Esophagus squamous epithelium (tissue), 5 donors: ENCODE measurements at regions not wholly inside any gene's neighbourhood (a gene's known extent, or its start where the extent isn't known, plus 50 kb on each side); places are given as distances from the start of the nearest gene placed in this dataset.

Experiments used
- DNase-seq: peaks from one replicate; lab custom pipeline; 2025; lab: John Stamatoyannopoulos, UW
- H3K27ac ChIP-seq, 4 donors: fragments of 200-600 bp; sonication (generic); one replicate each; pipeline ENCODE4 v1.5.1; 2016 to 2019; ENCODE audit warnings: mild to moderate bottlenecking in 1 of 4
- H3K27me3 ChIP-seq, 4 donors: fragments of 200-600 bp; sonication (generic); 1 replicate in 3 of 4; 2 replicates in 1 of 4; pipeline versions ENCODE4 v1.5.1 to v1.6.0; 2017 to 2021; ENCODE audit warnings: antibody characterized with exemption in 1 of 4
- H3K36me3 ChIP-seq, 3 donors: fragments of 200-600 bp; sonication (generic); one replicate each; pipeline ENCODE4 v1.5.1; 2016 to 2019
- H3K4me1 ChIP-seq, 3 donors: fragments of 200-600 bp; sonication (generic); one replicate each; pipeline ENCODE4 v1.5.1; 2017 to 2019
- H3K4me3 ChIP-seq, 4 donors: fragments of 200-600 bp; sonication (generic); 1 replicate in 3 of 4; 2 replicates in 1 of 4; pipeline ENCODE4 v1.5.1; 2016 to 2019; ENCODE audit warnings: mild to moderate bottlenecking in 2 of 4, moderate library complexity in 1 of 4
- H3K9me3 ChIP-seq, 3 donors: fragments of 200-600 bp; sonication (generic); one replicate each; pipeline ENCODE4 v1.5.1; 2016 to 2019
- CTCF ChIP-seq, 6 experiments: fragments of 450-650 bp in 4 of 6; fragments of 200-600 bp in 2 of 6; sonication (generic) in 2 of 6; IDR thresholded peaks; one replicate each; pipeline ENCODE4 v1.5.1; 2016 to 2019; ENCODE audit warnings: antibody characterized with exemption in 6 of 6, mild to moderate bottlenecking in 4 of 6, moderate library complexity in 4 of 6
- POLR2A ChIP-seq, 4 donors: fragments of 450-650 bp; IDR thresholded peaks; one replicate each; pipeline ENCODE4 v1.6.1; 2017; ENCODE audit warnings: antibody characterized with exemption in 4 of 4, mild to moderate bottlenecking in 4 of 4, moderate library complexity in 3 of 4
- WGBS, 2 donors: methylation state at CpG; one replicate each; pipeline ENCODE4 v1.1.5; 2018; 5-methylcytosine and 5-hydroxymethylcytosine counted together
- intact Hi-C: fragments of 100-400 bp; cut with DNase I; formaldehyde crosslinking; loops from one replicate; pipeline ENCODE4 v1.15.0; 2022
- donor health status: DM: yes; HTN: yes; CAD: no.

GRCh38 chr4:136812100-136812880, 720.0 kb downstream of the PCDH18 start:
- no peak for DNase-seq
- Histone ChIP-seq H3K27me3 (no peaks in the 10 kb centered on the region), H3K9me3 (peaks cover 0 to 14% (median 13%) of the 10 kb centered on the region in 3 donors), H3K36me3 (no peaks in the 10 kb centered on the region), H3K4me3 (no peak overlapping the region), H3K27ac (no peak overlapping the region), H3K4me1 (no peaks in the 10 kb centered on the region)
- intact Hi-C loops: no loop called here
- TF ChIP-seq POLR2A (IDR thresholded peaks at IDR 0.05) (no peak), CTCF (IDR thresholded peaks at IDR 0.05) (no peak)
- 91% methylated on average over 18 of the region's 42 CpGs; no CpG with 5 or more reads in 1 of the 2 donors for WGBS, 2 donors

DNA sequence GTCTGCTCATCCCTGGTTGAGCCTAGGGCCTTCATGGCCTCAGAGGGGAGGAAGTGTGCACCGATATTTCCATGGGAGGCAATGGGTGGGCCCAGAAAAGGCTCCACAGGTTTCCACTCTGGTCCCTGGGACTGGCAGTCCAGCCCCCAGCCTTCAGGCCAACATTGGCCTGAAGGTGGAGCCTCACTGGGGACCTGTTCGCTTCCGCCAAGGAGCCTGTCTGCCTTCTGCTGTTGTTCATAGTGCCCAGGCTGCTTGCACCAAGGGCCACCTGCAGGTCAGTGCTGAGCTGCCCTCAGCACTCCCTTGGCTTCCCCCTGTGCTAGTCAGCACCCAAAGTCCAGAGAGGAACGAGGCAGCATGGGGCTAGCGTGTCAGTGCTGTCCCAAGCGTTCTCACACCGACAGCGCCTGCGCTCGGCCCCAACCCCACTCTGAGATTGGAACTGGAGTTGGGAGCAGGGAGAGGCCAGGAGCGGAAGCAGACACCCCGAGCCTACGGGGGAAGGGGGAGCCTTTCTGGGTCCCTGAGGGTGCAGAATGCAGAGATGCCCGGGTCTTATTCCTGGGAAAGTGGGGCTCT, 720.7 kb downstream of the PCDH18 start:
- no peaks in the 10 kb centered on the region for H3K27me3 ChIP-seq
- WGBS, 2 donors: 91 to 100% methylated on average over 1 to 5 of the region's 14 CpGs

DNA sequence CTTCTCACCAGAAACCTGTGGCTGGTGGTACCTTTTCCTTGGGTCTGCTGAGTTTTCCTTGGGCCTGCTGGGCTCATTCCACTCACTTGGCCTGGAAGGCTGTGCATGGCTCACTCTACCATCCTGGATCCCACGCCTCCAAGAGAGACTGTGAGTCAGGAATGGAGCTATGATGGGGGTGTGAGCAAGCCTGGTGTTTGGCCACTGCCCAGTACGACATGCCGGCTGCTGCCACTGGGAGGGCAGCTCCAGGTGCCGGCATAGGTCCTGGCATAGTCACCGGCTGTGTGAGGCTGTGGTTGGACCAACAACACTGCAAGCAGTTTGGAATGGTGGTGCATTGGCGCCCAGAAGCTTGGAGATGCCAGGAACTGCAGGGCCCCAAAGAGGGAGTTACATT, 721.7 kb downstream of the PCDH18 start:
- H3K4me1 ChIP-seq: no peaks in the 10 kb centered on the region
- intact Hi-C loops: no loop called here
- H3K36me3 ChIP-seq: no peaks in the 10 kb centered on the region
- DNase-seq: no peak
- WGBS, 2 donors: 70 to 86% methylated on average over 2 to 5 of the region's 6 CpGs
- no peak overlapping the region for H3K27ac ChIP-seq
- peaks cover 0 to 14% (median 13%) of the 10 kb centered on the region in 3 donors for H3K9me3 ChIP-seq
- TF ChIP-seq CTCF (IDR thresholded peaks at IDR 0.05): no peak
- no peak for TF ChIP-seq POLR2A (IDR thresholded peaks at IDR 0.05)
- no peak overlapping the region for H3K4me3 ChIP-seq
- H3K27me3 ChIP-seq: no peaks in the 10 kb centered on the region

More for the DNA sequence above, 720.7 kb downstream of the PCDH18 start:
- Histone ChIP-seq H3K36me3 (no peaks in the 10 kb centered on the region), H3K4me3 (no peak overlapping the region), H3K4me1 (no peaks in the 10 kb centered on the region), H3K9me3 (peaks cover 0 to 14% (median 13%) of the 10 kb centered on the region in 3 donors), H3K27ac (no peak overlapping the region)
- DNase-seq: no peak
- no peak for TF ChIP-seq POLR2A (IDR thresholded peaks at IDR 0.05)
- no peak for TF ChIP-seq CTCF (IDR thresholded peaks at IDR 0.05)
- intact Hi-C loops: no loop called here

DNA sequence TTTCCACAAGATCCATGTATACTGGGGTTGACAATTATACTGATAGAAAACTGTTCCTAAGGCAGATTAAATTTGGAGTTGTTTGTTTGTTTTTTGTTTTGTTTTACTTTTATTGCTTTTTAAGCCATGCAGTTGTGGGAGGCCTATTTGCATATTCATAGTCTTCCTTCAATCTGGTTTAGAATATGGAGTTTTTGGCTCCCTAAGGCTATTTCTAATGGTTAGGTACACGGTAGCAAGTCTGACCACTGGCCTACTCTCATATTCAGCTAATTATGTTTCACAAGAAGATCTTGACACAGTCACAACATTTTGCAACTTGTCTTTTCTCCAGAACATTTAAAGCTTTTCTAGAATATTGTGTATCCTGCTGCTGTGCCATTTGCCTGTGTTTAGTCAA, 725.5 kb downstream of the PCDH18 start:
- intact Hi-C loops: no loop called here
- H3K4me3 ChIP-seq: no peak overlapping the region
- no peaks in the 10 kb centered on the region for H3K36me3 ChIP-seq
- peaks cover 0 to 4% (median 4%) of the 10 kb centered on the region in 3 donors for H3K9me3 ChIP-seq
- WGBS, 2 donors: 67 to 94% methylated on average over 1 of the region's 1 CpG
- H3K27ac ChIP-seq: no peak overlapping the region
- no peak for DNase-seq
- H3K27me3 ChIP-seq: no peaks in the 10 kb centered on the region
- H3K4me1 ChIP-seq: no peaks in the 10 kb centered on the region
- TF ChIP-seq POLR2A (IDR thresholded peaks at IDR 0.05): no peak
- no peak for TF ChIP-seq CTCF (IDR thresholded peaks at IDR 0.05)

DNA sequence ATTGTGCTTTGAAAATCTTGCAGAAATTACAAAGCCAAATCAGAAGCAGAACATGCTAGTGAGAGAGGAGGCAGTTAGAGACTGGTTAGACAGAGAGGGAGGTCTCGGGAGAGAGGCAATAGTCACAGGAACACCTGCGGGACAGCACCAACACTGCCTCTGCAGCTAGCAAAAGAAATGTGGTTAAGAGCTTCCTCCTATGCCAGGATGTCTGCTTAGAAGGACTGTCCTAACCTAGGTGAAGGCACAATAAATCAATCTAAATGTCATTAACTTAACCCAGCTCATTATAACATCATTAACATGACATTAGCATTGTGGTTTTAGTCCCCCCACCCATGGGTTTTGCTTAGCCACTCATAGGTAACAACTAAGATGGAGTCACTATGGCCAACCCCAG, 726.7 kb downstream of the PCDH18 start:
- H3K4me3 ChIP-seq: no peak overlapping the region
- WGBS, 2 donors: 75 to 78% methylated on average over 2 of the region's 2 CpGs
- no peak for TF ChIP-seq POLR2A (IDR thresholded peaks at IDR 0.05)
- no peak for TF ChIP-seq CTCF (IDR thresholded peaks at IDR 0.05)

More for the DNA sequence above, 726.7 kb downstream of the PCDH18 start:
- no peak overlapping the region for H3K27ac ChIP-seq
- H3K4me1 ChIP-seq: no peaks in the 10 kb centered on the region
- intact Hi-C loops: no loop called here
- H3K27me3 ChIP-seq: no peaks in the 10 kb centered on the region
- H3K36me3 ChIP-seq: no peaks in the 10 kb centered on the region
- DNase-seq: no peak
- H3K9me3 ChIP-seq: no peaks in the 10 kb centered on the region
